WTC11 (cell line): ENCODE measurements at regions not wholly inside any gene's neighbourhood (a gene's known extent, or its start where the extent isn't known, plus 50 kb on each side); places are given as distances from the start of the nearest gene placed in this dataset.

Experiments
- ARID4B ChIP-seq: sonication (generic); formaldehyde crosslinking; IDR thresholded peaks from 2 replicates; pipeline ENCODE4 v1.8.0; 2023; ENCODE audit warnings: missing genetic modification reagents, mild to moderate bottlenecking, borderline replicate concordance
- CTCF ChIP-seq: fragments of 200-600 bp; IDR thresholded peaks from 2 replicates; pipeline ENCODE4 v1.8.0; 2022; ENCODE audit warnings: antibody characterized with exemption
- GABPB1 ChIP-seq: sonication (generic); formaldehyde crosslinking; IDR thresholded peaks from 2 replicates; pipeline ENCODE4 v1.8.1; 2023; ENCODE audit warnings: mild to moderate bottlenecking, missing genetic modification reagents
- ZNF263 ChIP-seq: sonication (generic); formaldehyde crosslinking; IDR thresholded peaks from 2 replicates; pipeline ENCODE4 v1.8.1; 2022; ENCODE audit warnings: low read depth, mild to moderate bottlenecking, moderate library complexity, missing genetic modification reagents

- TF ChIP-seq CTCF (no peak), GABPB1 (no peak), ARID4B (CRISPR knock-in tag) (no peak), ZNF263 (CRISPR knock-in tag) (no peak)
Observed at GRCh38 chr6:140321891-140322290, 947.4 kb upstream of the CITED2 start.
